ENCODE measurements at regions not wholly inside any gene's neighbourhood (a gene's known extent, or its start where the extent isn't known, plus 50 kb on each side); places are given as distances from the start of the nearest gene placed in this dataset.

DNA sequence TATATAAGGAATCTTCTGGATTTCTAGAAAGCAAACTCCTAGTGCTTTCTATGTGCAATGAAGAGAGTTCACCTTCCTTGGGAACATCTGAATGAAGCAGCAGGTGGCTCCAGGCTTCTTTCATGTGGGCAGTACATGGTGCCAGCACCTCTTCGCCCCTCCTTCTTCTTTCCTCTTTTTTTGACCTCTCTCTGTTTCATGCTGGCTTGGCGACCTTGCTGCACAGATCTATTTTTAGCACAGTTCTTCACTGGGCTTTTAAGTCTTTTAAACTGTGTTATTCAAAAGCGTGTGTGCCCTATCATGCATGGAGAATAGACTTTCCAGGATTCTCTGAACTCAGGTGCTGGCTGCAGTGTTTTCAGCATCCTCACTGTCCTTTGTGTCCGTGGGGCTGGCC lies 400.3 kb upstream of the PRKCQ start:
- in situ Hi-C loops (cut with HindIII; ENCODE audit: extremely low pct_ligation_motif_present, low pct_unique_long_range_greater_than_20kb) (no loop called here), intact Hi-C loops (cut with micrococcal nuclease; ENCODE audit: unreplicated experiment) (no loop called here)
- Histone ChIP-seq H3K27ac (ENCODE audit: extremely low read length, insufficient read depth, low read length) (no peak overlapping the region), H4K20me1 (ENCODE audit: insufficient read depth, low read length) (no peaks in the 10 kb centered on the region), H3K27me3 (ENCODE audit: control insufficient read depth in 1 of 2, insufficient read depth in 2 of 2, low read length in 2 of 2) (peaks cover 0 to 12% of the 10 kb centered on the region in 2 experiments; a peak in 2 of 5 replicates), H2AFZ (ENCODE audit: low read length) (no peak overlapping the region), H3K9ac (ENCODE audit: insufficient read depth, low read depth, low read length) (no peak overlapping the region), H3K36me3 (replicated peaks in 1 of 2; ENCODE audit: control insufficient read depth in 1 of 2, insufficient read depth in 2 of 2, low read length in 2 of 2) (no peaks in the 10 kb centered on the region), H3K4me2 (ENCODE audit: low read depth, low read length) (no peak overlapping the region), H3K4me1 (ENCODE audit: insufficient read depth, low read length) (no peaks in the 10 kb centered on the region; the same call in 1 of the 2 replicates), H3K4me3 (replicated peaks in 1 of 3; ENCODE audit: insufficient read depth in 1 of 3, low read depth in 2 of 3, low read length in 3 of 3) (no peak overlapping the region), H3K79me2 (ENCODE audit: insufficient read depth, low read length) (no peaks in the 10 kb centered on the region), H3K9me3 (ENCODE audit: low read length) (no peaks in the 10 kb centered on the region)
- TF ChIP-seq YEATS2 (CRISPR knock-in tag; IDR thresholded peaks at IDR 0.05; ENCODE audit: borderline replicate concordance): no peak
- no peak for TF ChIP-seq ZNF446 (CRISPR knock-in tag; IDR thresholded peaks at IDR 0.05)
- no peak for TF ChIP-seq SKI (IDR thresholded peaks at IDR 0.05; ENCODE audit: partially characterized antibody)
- no peak for TF ChIP-seq ZNF660 (CRISPR knock-in tag; IDR thresholded peaks at IDR 0.05; ENCODE audit: borderline replicate concordance, low read depth)
- no peak for TF ChIP-seq TEAD3 (CRISPR knock-in tag; optimal IDR thresholded peaks at IDR 0.05; ENCODE audit: borderline replicate concordance)
- no peak for TF ChIP-seq MTA3 (CRISPR knock-in tag; IDR thresholded peaks at IDR 0.05)
- no peak for TF ChIP-seq ZBTB42 (CRISPR knock-in tag; IDR thresholded peaks at IDR 0.05)
- ATAC-seq (no peak), FAIRE-seq (no peak), DNase-seq (ENCODE audit: low spot score) (no peak)
- no TSS peak for BruUV-seq (replicated peaks)
- 0% methylated on average over 4 of the region's 4 CpGs for WGBS (ENCODE audit: low lambda C conversion rate)
- CTCF ChIA-PET (ENCODE audit: low intra/inter-chr PET ratio, low total read pairs): no interaction called here
- POLR2A ChIA-PET: no interaction called here

DNA sequence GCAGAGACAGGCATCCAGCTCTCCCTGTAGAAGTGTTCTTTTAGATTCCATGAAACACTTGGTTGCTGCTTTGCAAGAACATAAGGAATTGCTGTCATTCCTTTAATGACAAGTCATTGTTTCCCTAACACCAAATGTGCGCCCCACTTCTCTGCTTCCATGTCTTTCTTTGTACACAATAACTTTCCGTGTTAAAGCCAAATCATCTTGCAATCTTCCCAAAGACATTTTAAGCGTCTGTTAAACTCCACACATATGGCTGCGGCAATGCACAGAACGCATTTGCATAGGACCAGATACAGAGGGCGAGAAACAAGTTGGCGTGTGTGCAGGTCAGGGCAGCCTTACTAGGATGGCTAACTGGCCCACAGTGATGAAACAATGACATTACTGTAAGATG lies 399.3 kb upstream of the PRKCQ start:
- FAIRE-seq: no peak
- WGBS (ENCODE audit: low lambda C conversion rate): 16% methylated on average over 7 of the region's 7 CpGs
- H4K20me1 ChIP-seq (ENCODE audit: insufficient read depth, low read length): no peaks in the 10 kb centered on the region
- no peak for ATAC-seq
- no peak for DNase-seq (ENCODE audit: low spot score)
- H3K27ac ChIP-seq (ENCODE audit: extremely low read length, insufficient read depth, low read length): no peak overlapping the region
- H3K4me3 ChIP-seq (replicated peaks in 1 of 3; ENCODE audit: insufficient read depth in 1 of 3, low read depth in 2 of 3, low read length in 3 of 3): no peak overlapping the region
- no peaks in the 10 kb centered on the region for H3K36me3 ChIP-seq (replicated peaks in 1 of 2; ENCODE audit: control insufficient read depth in 1 of 2, insufficient read depth in 2 of 2, low read length in 2 of 2)
- no peaks in the 10 kb centered on the region; the same call in 1 of the 2 replicates for H3K4me1 ChIP-seq (ENCODE audit: insufficient read depth, low read length)
- no peak overlapping the region for H2AFZ ChIP-seq (ENCODE audit: low read length)
- intact Hi-C loops (cut with micrococcal nuclease; ENCODE audit: unreplicated experiment) (no loop called here), in situ Hi-C loops (cut with HindIII; ENCODE audit: extremely low pct_ligation_motif_present, low pct_unique_long_range_greater_than_20kb) (no loop called here)
- H3K27me3 ChIP-seq (ENCODE audit: control insufficient read depth in 1 of 2, insufficient read depth in 2 of 2, low read length in 2 of 2): peaks cover 0 to 12% of the 10 kb centered on the region in 2 experiments; a peak in 2 of 5 replicates
- ChIA-PET POLR2A (no interaction called here), CTCF (ENCODE audit: low intra/inter-chr PET ratio, low total read pairs) (no interaction called here)
- no TSS peak for BruUV-seq (replicated peaks)
- H3K4me2 ChIP-seq (ENCODE audit: low read depth, low read length): no peak overlapping the region
- no peaks in the 10 kb centered on the region for H3K79me2 ChIP-seq (ENCODE audit: insufficient read depth, low read length)
- no peak overlapping the region for H3K9ac ChIP-seq (ENCODE audit: insufficient read depth, low read depth, low read length)
- H3K9me3 ChIP-seq (ENCODE audit: low read length): no peaks in the 10 kb centered on the region
- TF ChIP-seq, protein P1, sequence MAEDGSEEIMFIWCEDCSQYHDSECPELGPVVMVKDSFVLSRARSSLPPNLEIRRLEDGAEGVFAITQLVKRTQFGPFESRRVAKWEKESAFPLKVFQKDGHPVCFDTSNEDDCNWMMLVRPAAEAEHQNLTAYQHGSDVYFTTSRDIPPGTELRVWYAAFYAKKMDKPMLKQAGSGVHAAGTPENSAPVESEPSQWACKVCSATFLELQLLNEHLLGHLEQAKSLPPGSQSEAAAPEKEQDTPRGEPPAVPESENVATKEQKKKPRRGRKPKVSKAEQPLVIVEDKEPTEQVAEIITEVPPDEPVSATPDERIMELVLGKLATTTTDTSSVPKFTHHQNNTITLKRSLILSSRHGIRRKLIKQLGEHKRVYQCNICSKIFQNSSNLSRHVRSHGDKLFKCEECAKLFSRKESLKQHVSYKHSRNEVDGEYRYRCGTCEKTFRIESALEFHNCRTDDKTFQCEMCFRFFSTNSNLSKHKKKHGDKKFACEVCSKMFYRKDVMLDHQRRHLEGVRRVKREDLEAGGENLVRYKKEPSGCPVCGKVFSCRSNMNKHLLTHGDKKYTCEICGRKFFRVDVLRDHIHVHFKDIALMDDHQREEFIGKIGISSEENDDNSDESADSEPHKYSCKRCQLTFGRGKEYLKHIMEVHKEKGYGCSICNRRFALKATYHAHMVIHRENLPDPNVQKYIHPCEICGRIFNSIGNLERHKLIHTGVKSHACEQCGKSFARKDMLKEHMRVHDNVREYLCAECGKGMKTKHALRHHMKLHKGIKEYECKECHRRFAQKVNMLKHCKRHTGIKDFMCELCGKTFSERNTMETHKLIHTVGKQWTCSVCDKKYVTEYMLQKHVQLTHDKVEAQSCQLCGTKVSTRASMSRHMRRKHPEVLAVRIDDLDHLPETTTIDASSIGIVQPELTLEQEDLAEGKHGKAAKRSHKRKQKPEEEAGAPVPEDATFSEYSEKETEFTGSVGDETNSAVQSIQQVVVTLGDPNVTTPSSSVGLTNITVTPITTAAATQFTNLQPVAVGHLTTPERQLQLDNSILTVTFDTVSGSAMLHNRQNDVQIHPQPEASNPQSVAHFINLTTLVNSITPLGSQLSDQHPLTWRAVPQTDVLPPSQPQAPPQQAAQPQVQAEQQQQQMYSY (CRISPR knock-in tag; IDR thresholded peaks at IDR 0.05): no peak
- TF ChIP-seq, protein P2, sequence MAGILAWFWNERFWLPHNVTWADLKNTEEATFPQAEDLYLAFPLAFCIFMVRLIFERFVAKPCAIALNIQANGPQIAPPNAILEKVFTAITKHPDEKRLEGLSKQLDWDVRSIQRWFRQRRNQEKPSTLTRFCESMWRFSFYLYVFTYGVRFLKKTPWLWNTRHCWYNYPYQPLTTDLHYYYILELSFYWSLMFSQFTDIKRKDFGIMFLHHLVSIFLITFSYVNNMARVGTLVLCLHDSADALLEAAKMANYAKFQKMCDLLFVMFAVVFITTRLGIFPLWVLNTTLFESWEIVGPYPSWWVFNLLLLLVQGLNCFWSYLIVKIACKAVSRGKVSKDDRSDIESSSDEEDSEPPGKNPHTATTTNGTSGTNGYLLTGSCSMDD (CRISPR knock-in tag; IDR thresholded peaks at IDR 0.05): no peak
- no peak for TF ChIP-seq ZFP36L1 (CRISPR knock-in tag; IDR thresholded peaks at IDR 0.05)
- TF ChIP-seq, protein P3, sequence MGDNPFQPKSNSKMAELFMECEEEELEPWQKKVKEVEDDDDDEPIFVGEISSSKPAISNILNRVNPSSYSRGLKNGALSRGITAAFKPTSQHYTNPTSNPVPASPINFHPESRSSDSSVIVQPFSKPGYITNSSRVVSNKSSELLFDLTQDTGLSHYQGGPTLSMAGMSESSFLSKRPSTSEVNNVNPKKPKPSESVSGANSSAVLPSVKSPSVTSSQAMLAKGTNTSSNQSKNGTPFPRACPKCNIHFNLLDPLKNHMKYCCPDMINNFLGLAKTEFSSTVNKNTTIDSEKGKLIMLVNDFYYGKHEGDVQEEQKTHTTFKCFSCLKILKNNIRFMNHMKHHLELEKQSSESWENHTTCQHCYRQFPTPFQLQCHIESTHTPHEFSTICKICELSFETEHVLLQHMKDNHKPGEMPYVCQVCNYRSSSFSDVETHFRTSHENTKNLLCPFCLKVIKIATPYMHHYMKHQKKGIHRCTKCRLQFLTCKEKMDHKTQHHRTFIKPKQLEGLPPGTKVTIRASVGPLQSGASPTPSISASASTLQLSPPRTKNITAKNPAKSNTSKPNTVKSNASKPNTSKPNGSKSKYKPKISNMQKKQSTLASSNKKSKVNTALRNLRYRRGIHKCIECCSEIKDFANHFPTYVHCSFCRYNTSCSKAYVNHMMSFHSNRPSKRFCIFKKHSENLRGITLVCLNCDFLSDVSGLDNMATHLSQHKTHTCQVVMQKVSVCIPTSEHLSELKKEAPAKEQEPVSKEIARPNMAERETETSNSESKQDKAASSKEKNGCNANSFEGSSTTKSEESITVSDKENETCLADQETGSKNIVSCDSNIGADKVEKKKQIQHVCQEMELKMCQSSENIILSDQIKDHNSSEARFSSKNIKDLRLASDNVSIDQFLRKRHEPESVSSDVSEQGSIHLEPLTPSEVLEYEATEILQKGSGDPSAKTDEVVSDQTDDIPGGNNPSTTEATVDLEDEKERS (CRISPR knock-in tag; IDR thresholded peaks at IDR 0.05): no peak
- no peak for TF ChIP-seq ZBTB8A (CRISPR knock-in tag; IDR thresholded peaks at IDR 0.05; ENCODE audit: borderline replicate concordance, low read depth)
